ENCODE measurements at regions not wholly inside any gene's neighbourhood (a gene's known extent, or its start where the extent isn't known, plus 50 kb on each side); places are given as distances from the start of the nearest gene placed in this dataset.

GRCh38 chr18:28407681-28408080 lies 230.8 kb upstream of the CDH2 start:
- no peak for TF ChIP-seq CTCF (IDR thresholded peaks at IDR 0.05; ENCODE audit: low read depth, low read length)
- DNase-seq (ENCODE audit: low read depth in 2 of 2): no peak
- no peak overlapping the region for H3K4me3 ChIP-seq (replicated peaks in 1 of 2; ENCODE audit: low read depth in 2 of 2, low read length in 2 of 2)

- no peak overlapping the region for H3K4me3 ChIP-seq (replicated peaks in 1 of 2; ENCODE audit: low read depth in 2 of 2, low read length in 2 of 2)
- DNase-seq (ENCODE audit: low read depth in 2 of 2): no peak
- no peak for TF ChIP-seq CTCF (IDR thresholded peaks at IDR 0.05; ENCODE audit: low read depth, low read length)
Measured at GRCh38 chr18:28406533-28406932, 229.6 kb upstream of the CDH2 start.

GRCh38 chr18:28404694-28405093 lies 227.8 kb upstream of the CDH2 start:
- H3K4me3 ChIP-seq (replicated peaks in 1 of 2; ENCODE audit: low read depth in 2 of 2, low read length in 2 of 2): no peak overlapping the region
- DNase-seq (ENCODE audit: low read depth in 2 of 2): no peak
- TF ChIP-seq CTCF (IDR thresholded peaks at IDR 0.05; ENCODE audit: low read depth, low read length): no peak

- no peak for TF ChIP-seq CTCF (IDR thresholded peaks at IDR 0.05; ENCODE audit: low read depth, low read length)
- no peak for DNase-seq (ENCODE audit: low read depth in 2 of 2)
- H3K4me3 ChIP-seq (replicated peaks in 1 of 2; ENCODE audit: low read depth in 2 of 2, low read length in 2 of 2): no peak overlapping the region
Measured at GRCh38 chr18:28399781-28400362, 222.9 kb upstream of the CDH2 start.

GRCh38 chr18:28398471-28398870 lies 221.5 kb upstream of the CDH2 start:
- no peak overlapping the region for H3K4me3 ChIP-seq (replicated peaks in 1 of 2; ENCODE audit: low read depth in 2 of 2, low read length in 2 of 2)
- DNase-seq (ENCODE audit: low read depth in 2 of 2): no peak
- TF ChIP-seq CTCF (IDR thresholded peaks at IDR 0.05; ENCODE audit: low read depth, low read length): no peak

GRCh38 chr18:28390022-28390421 lies 213.1 kb upstream of the CDH2 start:
- H3K4me3 ChIP-seq (replicated peaks in 1 of 2; ENCODE audit: low read depth in 2 of 2, low read length in 2 of 2): no peak overlapping the region
- TF ChIP-seq CTCF (IDR thresholded peaks at IDR 0.05; ENCODE audit: low read depth, low read length): no peak
- no peak for DNase-seq (ENCODE audit: low read depth in 2 of 2)
